Fibroblast of upper back skin (primary cell): ENCODE measurements at regions not wholly inside any gene's neighbourhood (a gene's known extent, or its start where the extent isn't known, plus 50 kb on each side); places are given as distances from the start of the nearest gene placed in this dataset.

Experiments used
- DNase-seq: peaks from one replicate; pipeline ENCODE4 v3.0.0-alpha.2; 2013

DNA sequence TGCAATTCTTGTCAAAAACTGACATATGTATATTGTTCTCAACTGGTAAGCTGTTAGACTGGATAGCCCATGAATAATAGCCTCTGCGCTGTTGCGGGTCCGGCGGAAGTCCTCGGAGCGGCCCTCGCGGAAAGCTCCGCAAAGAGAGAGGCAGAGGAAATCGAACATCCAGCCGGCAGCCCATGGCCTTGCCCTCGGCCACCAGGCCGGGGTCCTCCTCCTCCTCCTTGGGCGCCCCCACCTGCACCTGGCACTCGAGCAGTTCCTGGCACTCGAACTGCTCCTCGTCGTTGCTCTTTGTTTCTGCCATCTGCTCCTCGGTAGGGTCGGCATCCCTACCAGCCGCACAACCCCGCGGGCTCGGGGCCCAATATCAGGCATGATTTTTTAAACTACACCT, 1176.3 kb downstream of the PCDH18 start:
- no peak for DNase-seq

DNA sequence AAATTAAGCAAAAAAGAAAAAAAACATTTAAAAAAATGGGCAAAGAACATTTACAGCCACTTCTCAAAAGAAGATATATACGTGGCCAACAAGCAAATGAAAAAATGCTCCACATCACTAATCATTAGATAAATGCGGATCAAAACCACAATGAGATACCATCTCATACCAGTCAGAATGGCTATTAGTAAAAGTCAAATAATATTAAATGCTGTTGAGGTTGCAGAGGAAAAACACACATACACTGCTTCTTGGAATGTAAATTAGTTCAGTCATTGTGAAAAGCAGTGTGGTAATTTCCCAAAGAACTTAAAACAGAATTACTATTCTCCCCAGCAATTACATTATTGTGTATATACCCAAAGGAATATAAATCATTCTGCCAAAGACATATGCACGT, 1189.0 kb downstream of the PCDH18 start:
- no peak for DNase-seq

DNA sequence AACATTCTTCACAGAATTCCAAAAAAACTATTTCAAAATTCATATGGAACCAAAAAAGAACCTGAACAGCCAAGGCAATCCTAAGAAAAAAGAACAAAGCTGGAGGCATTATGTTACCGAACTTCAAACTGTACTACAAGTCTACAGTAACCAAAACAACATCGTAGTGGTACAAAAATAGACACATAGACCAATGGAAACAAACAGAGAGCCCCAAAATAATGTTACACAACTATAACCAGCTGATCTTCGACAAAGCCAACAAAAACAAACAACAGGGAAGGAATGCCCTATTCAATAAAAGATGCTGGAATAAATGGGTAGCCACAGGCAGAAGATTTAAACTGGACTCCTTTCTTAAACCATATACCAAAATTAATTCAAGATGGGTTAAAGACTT, 1189.6 kb downstream of the PCDH18 start:
- no peak for DNase-seq

DNA sequence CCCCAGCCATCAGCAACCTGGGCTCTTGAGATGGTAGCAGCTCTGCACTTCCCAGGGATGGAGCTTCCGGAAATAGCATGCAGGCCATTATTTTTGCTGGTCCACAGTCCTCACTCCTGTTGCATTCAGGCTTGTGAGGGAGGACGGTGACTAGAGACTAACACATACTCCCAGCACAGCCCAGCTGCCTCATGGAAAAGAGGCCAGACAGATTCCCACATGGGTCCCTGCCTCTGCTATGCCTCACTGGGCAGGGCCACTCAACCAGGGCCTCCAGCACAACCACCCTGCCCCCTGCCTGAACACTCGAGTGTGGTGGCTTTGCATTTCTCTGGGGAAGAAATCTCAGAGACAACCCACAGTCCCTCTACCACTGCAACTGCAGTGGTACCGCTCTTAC, 1195.1 kb downstream of the PCDH18 start:
- DNase-seq = no peak

- no peak for DNase-seq
Measured at GRCh38 chr4:136336479-136336878, 1195.8 kb downstream of the PCDH18 start.

DNA sequence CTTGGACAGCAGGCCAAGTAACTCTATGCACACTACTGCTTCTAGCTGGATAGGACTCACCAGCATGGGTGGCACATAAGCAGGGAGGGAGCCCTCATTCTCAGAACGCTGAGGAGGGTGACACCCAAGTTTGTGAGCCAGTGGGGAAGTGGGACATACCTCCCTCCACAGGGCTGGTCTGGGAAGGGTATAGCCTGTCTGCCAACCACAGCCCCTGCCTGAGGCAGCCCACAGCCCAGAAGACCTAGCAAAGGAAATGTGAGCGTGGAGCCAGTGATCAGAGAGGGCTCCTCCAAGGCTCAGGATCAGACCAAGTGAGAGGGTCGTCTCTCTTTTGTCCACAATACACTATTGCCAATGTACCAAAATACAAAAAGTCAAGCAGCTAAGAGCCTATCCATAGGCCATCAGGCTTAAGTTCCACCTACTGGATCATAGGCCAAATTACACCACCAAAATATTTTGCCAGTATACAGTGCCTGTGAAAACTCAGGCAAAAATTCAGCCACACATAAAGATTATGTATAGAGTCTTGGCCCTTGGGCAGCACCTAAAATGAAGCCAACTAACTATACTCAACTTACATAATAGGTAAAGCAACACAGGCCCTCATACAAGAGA, 1203.1 kb downstream of the PCDH18 start:
- no peak for DNase-seq

- DNase-seq = no peak
Measured at GRCh38 chr4:136328131-136328530, 1204.2 kb downstream of the PCDH18 start.

- no peak for DNase-seq
Measured at GRCh38 chr4:136320465-136320813, 1211.9 kb downstream of the PCDH18 start.

- peak; percentile 53 for DNase-seq
Measured at GRCh38 chr4:136319789-136320464, 1212.4 kb downstream of the PCDH18 start.

DNA sequence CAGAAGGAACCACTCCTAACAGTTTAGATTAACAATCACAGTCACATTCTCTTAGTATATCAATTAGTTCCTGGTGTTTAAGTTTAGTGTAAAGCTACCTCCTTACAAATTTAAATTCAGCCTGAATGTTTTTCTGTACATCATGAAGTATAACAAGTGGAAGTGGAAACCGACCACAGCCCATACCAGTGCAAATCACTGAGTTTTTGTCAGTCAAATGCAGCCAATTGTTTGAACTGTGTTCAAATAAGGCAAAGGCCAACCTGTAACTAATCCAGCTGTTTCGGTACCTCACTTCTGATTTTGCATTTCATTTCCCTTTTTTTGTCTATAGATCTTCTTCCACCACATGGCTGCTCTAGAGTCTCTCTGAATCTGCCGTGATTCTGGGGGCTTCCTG, 1215.3 kb downstream of the PCDH18 start:
- no peak for DNase-seq

GRCh38 chr4:136314686-136315085, 1217.6 kb downstream of the PCDH18 start:
- no peak for DNase-seq

GRCh38 chr4:136311774-136312173, 1220.5 kb downstream of the PCDH18 start:
- no peak for DNase-seq

GRCh38 chr4:136307765-136308164, 1224.5 kb downstream of the PCDH18 start:
- DNase-seq = no peak

DNA sequence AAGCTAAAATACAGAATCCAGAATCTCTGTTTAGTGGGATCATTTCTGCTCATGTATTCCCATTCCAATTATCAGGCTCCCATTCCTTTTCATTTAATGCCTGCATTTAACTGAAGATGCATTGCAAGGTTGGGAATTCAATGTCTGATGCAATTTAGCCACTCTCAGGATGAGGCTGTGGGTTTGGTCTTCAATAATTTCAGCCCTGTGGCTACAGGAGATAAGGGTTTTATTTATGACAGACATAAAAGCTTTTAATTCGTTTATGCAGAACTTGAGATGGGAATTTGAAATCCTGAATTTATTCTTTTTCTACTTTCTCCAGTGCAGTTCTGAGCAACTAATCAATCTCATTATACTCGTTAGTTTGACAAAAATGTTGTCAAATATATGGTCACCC, 1225.9 kb downstream of the PCDH18 start:
- DNase-seq = no peak

GRCh38 chr4:136302566-136302965, 1229.7 kb downstream of the PCDH18 start:
- DNase-seq = no peak

- no peak for DNase-seq
Measured at GRCh38 chr4:136301749-136302495, 1230.4 kb downstream of the PCDH18 start.

DNA sequence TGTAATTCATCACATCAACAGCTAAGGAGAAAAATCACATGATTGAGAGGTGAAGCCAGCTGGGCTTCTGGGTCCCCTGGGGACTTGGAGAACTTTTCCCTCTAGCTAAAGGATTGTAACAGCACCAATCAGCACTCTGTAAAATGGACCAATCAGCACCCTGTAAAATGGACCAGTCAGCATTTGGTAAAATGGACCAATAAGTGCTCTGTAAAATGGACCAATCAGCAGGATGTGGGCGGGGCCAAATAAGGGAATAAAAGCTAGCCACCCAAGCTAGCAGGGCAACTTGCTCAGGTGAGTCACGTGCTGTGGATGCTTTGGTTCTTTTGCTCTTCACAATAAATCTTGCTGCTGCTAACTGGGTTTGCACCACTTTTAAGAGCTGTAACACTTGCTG, 1248.3 kb downstream of the PCDH18 start:
- no peak for DNase-seq

DNA sequence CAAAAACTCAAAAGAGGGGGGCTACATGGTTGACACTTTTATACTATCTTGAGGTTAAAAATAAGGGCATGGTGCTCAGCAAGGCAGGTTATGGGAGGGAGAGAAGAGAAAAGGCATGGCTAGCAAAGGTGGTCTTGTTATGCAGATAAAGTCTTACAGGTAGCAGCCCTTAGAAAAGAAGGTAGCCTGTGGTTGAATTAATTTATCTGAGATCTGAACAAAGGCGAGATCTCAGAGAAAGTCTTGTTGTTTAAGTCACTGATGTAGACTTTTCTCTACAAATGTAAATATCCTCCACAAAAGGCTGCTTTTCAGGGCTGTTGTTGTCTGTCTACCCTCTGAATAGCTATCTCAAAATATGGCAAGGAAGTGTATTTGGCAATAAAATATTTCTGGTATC, 1250.4 kb downstream of the PCDH18 start:
- DNase-seq = no peak

GRCh38 chr4:136281307-136281706, 1251.0 kb downstream of the PCDH18 start:
- no peak for DNase-seq

DNA sequence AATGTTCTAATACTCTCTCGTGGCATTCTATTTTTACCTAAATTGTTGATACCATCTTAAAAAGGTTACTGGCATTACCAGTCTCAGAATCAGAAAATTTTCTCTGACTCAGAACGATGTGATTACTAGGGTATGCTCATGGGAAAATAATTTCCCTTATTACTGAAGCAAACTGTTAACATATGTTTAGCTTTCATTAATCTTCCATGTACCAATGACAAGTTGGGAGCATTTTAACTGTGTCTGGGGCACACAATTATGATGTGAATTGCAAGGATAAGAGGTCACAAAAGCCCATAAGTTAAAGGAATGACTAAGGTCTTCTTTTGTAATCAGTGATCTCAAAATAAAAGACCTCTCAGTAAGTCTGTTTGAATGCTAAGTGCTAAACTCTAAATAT, 1254.6 kb downstream of the PCDH18 start:
- peak; percentile 18 for DNase-seq

- no peak for DNase-seq
Measured at GRCh38 chr4:136246876-136247275, 1285.4 kb downstream of the PCDH18 start.

GRCh38 chr4:136241221-136241986, 1290.9 kb downstream of the PCDH18 start:
- DNase-seq = peak; percentile 35

- DNase-seq = no peak
Measured at GRCh38 chr4:136227315-136227714, 1305.0 kb downstream of the PCDH18 start.
